ENCODE measurements at regions not wholly inside any gene's neighbourhood (a gene's known extent, or its start where the extent isn't known, plus 50 kb on each side); places are given as distances from the start of the nearest gene placed in this dataset.

- DNase-seq = no peak
- no peak overlapping the region for H2BK5ac ChIP-seq (ENCODE audit: insufficient read length, low read length)
- no peaks in the 10 kb centered on the region for H3K4me1 ChIP-seq (ENCODE audit: insufficient read depth, low read length)
- no peak overlapping the region for H2AFZ ChIP-seq (ENCODE audit: low read length)
- H3K14ac ChIP-seq (ENCODE audit: insufficient read depth, low read length) = no peak overlapping the region
- TF ChIP-seq CTCF (conservative IDR thresholded peaks at IDR 0.05) = no peak
- H4K91ac ChIP-seq (ENCODE audit: insufficient read length, low read depth, low read length) = no peak overlapping the region
- H3K27me3 ChIP-seq (ENCODE audit: insufficient read depth, low read length) = no peaks in the 10 kb centered on the region
- H3K9ac ChIP-seq (ENCODE audit: extremely low read depth, insufficient read length, low read length) = no peak overlapping the region
- Mint-ChIP-seq H3K27ac (no peak overlapping the region), H3K4me1 (no peaks in the 10 kb centered on the region), H3K4me3 (no peak overlapping the region), H3K9me3 (no peaks in the 10 kb centered on the region), H3K27me3 (ENCODE audit: low read depth) (no peaks in the 10 kb centered on the region), H3K36me3 (ENCODE audit: insufficient read depth in 1 of 3, low read depth in 3 of 3) (no peaks in the 10 kb centered on the region)
- no peaks in the 10 kb centered on the region for H4K20me1 ChIP-seq (ENCODE audit: control insufficient read depth, insufficient read depth, insufficient read length)
- H2BK120ac ChIP-seq (ENCODE audit: low read depth, low read length, poor library complexity, severe bottlenecking) = no peak overlapping the region
- no peaks in the 10 kb centered on the region for H3K9me3 ChIP-seq (ENCODE audit: control insufficient read depth, low read depth, low read length)
- no peaks in the 10 kb centered on the region for H3K79me2 ChIP-seq (ENCODE audit: insufficient read depth, low read length)
- H4K8ac ChIP-seq (replicated peaks; ENCODE audit: insufficient read length, low read depth, low read length) = no peak overlapping the region
- H3K27ac ChIP-seq (ENCODE audit: insufficient read length, low read depth, low read length) = no peak overlapping the region
- H3K4ac ChIP-seq (ENCODE audit: low read depth, low read length) = no peak overlapping the region
- H3T11ph ChIP-seq (ENCODE audit: low read length) = no peak overlapping the region
- H2BK20ac ChIP-seq (ENCODE audit: low read depth, low read length, poor library complexity, severe bottlenecking) = no peak overlapping the region
- no peaks in the 10 kb centered on the region for H3K23me2 ChIP-seq (ENCODE audit: insufficient read length, low read depth, low read length, poor library complexity, severe bottlenecking)
- no peak overlapping the region for H3K4me2 ChIP-seq (ENCODE audit: insufficient read depth, insufficient read length, low read length)
- no peak overlapping the region for H2AK5ac ChIP-seq (ENCODE audit: insufficient read length, low read length)
- no peak overlapping the region for H3K23ac ChIP-seq (ENCODE audit: insufficient read length, low read depth, low read length)
- no CpG with 5 or more reads among the region's 1 CpG for WGBS (ENCODE audit: extremely low coverage, insufficient read length, low lambda C conversion rate)
- no peak overlapping the region for H3K18ac ChIP-seq (ENCODE audit: insufficient read length, low read depth, low read length)
- no peak overlapping the region for H2BK12ac ChIP-seq (ENCODE audit: insufficient read length, low read depth, low read length)
- no peak overlapping the region for H3K56ac ChIP-seq (ENCODE audit: insufficient read length, low read depth, low read length)
- no peak overlapping the region for H2BK15ac ChIP-seq (ENCODE audit: low read depth, low read length)
- H3K79me1 ChIP-seq (ENCODE audit: insufficient read depth, low read depth, low read length, poor library complexity, severe bottlenecking) = no peaks in the 10 kb centered on the region
- H4K5ac ChIP-seq (ENCODE audit: insufficient read length, low read depth, low read length) = no peak overlapping the region
These were observed 64.8 kb upstream of the CHST9 start for GRCh38 chr18:27249933-27250332.
